ENCODE measurements at regions not wholly inside any gene's neighbourhood (a gene's known extent, or its start where the extent isn't known, plus 50 kb on each side); places are given as distances from the start of the nearest gene placed in this dataset.
"Not testable (repeated sequence)": the region's sequence is repeated elsewhere in the genome, so short reads cannot be mapped to it uniquely, and the experiment has no call there.

DNA sequence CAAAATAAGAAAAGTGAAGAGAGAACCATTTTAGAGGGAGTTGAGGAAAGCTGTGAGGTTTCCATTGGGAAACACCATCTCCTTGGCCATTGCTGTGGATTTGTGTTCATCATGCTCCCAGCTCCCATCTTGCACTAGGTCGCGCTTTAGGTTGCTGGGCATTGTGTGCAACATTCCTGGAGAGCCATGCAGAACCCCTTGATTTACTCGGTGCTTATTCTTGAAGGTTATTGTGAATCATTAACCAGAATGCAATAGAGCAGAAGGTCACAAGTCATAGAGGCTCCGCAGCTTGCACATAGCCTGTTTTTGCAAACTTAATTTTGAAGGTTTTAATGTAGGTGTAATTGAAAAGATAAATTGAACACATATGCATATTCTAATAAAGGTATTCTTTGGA is 239.2 kb upstream of the IL12A start:
- DNase-seq, result no peak

DNA sequence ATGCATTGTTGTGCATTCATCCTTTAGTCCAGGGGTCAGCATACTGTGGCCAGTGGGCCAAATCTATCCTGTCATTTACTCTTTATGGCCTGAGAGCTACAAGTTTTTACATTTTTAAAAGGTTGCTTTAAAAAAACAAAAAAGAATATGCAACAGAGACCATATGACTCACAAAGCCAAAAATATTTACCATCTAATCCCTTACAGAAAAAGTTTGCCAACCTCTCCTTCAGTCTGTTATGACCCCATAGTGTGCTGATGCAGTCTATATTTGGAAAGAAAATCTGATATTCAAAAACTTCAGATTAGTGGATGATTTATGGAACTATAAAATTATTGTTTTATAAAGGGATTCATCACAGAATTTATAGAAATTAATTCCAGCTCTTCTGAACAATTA is 237.5 kb upstream of the IL12A start:
- DNase-seq, result no peak

DNA sequence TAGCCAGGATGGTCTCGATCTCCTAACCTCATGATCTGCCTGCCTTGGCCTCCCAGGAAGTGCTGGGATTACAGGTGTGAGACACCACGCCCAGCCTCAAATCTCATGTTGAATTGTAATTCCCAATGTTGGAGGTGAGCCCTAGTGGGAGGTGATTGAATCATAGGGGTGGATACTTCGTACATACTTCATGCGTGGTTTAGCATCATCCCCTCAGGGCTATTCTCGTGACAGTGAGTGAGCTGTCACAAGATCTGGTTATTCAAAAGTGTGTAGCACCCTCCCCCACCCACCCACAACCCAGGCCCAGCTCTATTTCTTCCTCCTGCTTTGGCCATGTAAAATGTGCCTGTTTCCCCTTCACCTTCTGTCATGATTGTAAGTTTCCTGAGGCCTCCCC is 236.9 kb upstream of the IL12A start:
- DNase-seq, result no peak

DNA sequence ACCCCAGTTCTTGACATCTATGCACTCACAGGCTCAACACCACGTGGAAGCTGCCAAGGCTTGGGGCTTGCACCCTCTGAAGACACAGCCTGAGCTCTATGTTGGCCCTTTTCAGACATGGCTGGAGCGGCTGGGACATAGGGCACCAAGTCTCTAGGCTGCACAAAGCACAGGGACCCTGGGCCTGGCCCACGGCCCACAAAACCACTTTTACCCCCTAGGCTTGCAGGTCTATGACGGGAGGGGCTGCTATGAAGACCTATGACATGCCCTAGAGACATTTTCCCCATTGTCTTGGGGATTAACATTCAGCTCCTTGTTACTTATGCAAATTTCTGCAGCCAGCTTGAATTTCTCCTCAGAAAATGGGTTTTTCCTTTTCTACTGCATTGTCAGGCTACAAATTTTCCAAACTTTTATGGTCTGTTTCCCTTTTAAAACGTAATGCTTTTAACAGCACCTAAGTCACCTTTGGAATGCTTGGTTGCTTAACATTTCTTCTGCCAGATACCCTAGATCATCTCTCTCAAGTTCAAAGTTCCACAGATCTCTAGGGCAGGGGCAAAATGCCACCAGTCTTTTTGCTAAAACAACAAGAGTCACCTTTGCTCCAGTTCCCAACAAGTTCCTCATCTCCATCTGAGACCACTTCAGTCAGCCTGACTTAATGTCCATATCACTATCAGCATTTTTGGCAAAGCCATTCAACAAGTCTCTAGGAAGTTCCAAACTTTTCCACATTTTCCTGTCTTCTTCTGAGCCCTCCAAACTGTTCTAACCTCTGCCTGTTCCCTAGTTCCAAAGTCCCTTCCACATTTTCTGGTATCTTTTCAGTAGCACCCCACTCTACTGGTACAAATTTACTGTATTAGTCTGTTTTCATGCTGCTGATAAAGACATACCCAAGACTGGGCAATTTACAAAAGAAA is 232.1 kb upstream of the IL12A start:
- DNase-seq, result not testable (repeated sequence)

DNA sequence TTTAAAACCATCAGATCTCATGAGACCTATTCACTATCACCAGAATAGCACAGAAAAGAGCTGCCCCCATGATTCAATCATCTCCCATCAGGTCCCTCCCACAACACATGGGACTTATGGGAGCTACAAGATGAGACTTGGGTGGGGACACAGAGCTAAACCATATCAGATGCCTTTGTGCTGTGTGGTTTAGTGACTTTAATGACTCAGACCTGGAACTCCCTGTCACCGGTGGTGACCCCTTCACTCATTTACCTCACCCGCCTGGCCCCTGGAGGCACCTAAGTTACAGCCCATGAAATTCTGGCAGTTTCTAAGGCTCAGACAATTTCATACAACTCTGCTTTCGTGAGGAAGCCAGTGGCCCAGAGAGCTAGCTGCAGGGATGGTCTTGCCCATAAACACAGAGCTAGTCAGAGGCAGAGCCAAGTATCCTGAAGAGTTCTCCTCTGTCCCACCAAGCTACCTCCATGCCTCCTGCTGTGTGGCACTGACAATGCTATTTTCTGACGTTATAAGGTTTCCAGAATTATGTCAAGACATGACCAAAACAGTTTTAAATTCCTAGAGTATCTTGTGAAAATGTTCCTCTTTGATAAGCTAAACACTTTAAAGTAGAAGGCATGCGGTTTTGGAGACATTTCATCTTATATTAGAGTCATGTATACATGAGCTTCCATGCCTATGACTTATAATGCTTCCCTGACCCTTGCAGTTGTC is 231.1 kb upstream of the IL12A start:
- no peak for DNase-seq

DNA sequence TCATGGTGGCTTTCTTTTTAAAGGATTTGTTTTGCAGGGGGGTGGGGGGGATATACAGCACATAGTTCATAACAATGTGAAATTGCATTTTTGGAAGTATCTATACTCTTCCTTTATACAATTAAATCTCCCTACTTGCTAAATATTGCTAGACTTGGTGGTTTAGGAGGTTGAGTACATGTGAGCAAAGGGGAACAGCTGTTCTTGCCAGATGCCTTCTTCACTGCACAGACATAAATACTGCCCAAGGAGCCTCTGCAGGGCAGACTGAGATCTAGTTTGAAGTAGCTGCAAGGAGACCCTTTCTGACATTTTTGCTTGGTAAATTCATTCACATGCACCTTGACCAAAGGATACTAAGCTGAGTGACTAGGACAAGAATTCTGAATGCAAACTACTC is 228.6 kb upstream of the IL12A start:
- no peak for DNase-seq

DNA sequence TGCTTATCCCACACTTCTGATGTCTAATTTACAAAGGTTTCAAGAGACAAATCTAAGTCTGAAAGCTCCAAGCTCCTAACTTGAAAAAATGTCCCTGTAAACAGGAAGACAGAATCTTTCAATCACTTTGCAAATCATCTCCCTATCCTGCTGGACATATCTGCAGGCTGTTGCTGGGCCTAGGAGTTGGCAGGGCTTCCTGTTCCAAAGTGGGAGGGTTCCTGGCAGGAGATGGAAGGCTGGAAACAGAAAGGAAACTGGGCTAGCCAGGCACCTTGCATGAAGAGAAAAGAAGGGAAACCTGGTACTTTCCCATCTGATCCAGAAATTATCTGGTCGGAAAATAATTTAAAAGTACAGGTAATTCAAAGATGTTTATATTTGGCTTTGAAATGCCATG is 227.3 kb upstream of the IL12A start:
- DNase-seq, result no peak

DNA sequence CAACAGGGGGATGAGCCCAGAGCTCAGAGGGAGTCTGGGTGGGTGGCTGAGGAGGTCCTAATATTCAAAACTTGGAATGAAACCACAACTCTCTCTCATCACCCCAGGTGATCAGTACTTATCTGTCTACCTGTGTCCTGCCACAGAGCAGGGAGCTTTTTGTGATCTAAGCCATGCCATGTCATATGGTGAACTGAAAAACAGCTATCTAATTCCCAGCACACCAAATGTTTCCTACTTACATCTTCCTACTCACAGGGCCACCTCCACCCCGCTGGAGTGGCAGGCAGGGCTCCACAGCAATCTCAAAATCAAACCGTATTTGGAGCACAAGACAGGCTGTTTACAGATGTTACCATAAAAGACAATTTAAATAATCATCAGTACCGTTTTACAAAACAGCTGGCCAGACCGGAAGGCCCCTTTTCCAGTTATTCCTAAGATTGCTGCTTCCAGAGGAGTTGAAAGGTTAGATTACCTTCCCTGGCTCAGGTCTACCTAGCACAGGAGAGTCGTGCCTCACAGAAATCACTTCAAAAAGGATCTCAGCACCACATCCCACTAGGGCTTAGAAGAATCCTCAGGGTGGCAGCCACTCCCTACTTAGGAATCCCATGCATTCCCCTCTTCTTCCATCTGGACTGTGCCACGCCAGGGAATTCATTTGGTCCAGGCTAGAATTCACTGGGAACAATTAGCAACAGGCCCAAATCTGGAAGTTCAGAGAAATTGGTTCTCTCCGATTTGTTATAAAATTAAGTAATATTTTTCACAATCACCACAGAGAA is 226.6 kb upstream of the IL12A start:
- no peak for DNase-seq

DNA sequence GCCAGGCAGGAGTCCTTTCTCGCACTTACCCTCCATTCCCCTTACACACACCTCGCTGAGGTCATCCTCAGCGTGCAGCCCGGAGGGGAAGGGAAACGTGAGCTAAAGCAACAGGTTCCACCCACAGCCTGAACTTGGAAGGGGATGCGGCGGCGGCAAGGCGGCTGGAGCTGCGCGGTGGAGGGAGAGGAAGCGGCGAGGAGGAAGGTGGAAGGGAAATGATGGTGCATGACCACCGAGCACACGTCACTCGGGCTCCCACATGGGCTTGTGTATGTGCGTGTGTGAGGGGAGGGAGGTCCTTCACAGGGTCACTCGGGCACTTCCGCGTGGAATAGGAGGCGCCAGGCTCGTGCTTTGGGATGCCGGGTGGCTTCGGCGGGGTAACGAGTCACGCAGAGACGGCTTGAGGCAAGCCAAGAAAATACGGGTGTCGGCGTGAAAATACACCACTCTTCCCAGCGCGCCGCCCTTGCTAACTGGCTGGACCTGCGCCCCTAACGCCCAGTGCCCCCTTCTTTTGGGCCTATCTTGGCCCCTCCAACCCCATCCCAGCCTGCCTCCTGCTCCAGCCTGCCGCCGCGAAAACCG is 225.5 kb upstream of the IL12A start:
- DNase-seq, result peak; percentile 61

DNA sequence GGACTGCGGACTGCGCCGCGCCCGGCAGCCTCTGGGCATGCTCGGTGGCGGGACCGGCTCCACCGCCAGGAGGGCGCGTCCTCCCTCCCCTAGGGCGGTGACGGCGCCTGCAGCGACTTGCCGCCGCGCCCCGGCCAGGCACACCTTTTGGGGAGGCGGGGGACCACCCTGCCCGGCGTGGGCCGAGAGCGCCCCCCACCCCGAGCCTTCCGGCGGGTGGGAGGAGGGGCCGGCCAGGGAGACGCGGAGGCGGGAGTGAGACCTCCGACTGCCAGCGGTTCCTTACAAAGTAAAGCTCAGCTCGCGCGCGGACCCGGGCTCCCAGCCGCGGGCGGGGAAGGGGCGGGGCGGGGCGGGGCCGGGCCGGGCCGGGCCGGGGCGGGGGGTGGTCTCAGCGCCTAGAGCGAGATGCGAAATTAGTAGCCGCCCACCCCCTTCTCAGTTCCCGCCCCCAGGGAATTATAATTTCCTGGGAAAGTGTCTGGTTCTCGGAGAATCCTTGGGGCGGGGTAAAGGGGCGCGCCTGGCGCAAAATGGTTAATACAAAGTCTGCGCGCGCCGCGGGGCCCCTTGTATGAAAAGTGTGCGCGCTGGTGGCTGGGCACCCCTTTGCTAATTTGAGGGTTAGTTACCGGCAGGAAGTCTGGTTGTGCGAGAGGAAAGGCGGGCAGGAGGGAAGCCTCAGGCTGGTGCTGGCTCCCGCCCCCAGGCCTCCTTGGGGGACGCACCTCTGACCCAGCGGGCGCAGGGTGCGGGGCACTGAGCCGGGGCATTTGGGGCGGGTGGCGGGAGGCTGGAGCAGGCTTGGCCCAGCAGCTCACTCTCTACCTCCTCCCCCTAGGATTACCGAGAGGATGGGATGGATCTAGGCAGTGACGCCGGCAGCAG is 224.8 kb upstream of the IL12A start:
- no peak for DNase-seq

DNA sequence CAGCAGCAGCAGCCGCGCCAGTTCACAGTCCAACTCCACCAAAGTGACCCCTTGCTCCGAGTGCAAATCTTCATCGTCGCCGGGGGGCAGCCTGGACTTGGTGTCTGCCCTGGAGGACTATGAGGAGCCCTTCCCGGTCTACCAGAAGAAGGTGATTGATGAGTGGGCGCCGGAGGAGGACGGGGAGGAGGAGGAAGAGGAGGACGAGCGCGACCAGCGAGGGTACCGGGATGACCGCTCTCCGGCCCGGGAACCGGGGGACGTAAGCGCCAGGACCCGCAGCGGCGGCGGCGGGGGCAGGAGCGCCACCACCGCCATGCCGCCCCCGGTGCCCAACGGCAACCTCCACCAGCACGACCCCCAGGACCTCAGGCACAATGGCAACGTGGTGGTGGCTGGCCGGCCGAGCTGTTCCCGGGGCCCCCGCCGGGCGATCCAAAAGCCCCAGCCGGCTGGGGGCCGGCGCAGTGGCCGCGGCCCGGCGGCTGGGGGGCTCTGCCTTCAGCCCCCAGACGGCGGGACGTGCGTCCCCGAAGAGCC is 224.1 kb upstream of the IL12A start:
- DNase-seq, result no peak

DNA sequence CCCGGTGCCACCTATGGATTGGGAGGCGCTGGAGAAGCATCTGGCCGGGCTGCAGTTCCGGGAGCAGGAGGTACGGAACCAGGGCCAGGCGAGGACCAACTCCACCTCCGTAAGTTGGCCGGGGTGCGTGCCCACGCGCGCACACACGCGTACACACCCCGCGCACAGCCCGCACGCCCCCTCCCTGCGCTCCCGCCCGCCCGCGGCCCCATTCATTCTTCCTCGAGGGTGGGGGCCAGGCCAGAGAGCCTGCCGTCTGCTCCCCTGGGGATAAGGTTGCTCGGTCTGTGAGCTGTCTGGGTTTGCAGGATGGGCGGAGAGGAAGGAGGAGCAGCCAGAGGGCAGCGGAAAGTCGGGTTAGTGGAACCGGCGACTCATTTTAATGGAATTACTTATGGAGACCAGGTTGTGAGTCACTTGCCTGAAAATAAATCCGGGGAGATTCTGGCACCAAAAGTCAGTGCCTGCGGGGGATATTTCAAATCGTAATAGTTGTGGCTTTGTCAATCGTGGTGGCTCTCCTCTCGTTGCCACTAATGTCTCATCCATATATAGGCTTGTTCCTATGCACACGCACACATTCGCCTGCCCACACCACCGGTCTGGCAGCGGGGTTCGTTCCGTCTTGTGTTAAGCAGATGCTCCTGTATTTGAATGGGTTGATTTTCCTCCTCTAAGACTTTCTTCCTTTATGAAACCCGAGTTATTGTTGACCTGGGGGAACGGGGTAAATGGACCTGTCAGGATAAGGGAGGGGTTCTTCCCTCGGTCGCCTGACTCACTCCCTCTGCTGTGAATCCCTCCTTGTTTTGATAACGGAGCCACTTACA is 223.4 kb upstream of the IL12A start:
- DNase-seq, result no peak

DNA sequence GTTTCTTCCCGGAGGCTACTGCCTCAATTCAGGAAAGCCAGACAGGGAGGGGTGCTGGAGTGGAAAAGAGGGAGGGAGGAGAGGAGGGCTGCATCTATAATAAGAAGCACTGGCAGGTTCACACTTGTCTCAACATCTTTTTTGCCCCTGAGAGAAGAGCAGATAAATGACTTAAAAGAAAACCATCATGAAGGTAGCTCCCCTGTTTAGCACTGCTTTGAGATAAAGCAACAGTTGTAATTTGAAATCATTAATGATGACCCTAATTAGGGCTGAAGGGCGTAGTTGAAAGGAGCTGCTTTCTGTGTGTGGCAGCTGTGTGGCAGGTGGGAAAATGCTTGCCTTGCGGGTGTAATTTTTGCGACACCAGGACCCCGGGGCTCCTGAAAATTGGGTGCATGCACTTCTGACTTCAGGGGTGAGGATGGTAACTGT is 222.8 kb upstream of the IL12A start:
- DNase-seq, result no peak

DNA sequence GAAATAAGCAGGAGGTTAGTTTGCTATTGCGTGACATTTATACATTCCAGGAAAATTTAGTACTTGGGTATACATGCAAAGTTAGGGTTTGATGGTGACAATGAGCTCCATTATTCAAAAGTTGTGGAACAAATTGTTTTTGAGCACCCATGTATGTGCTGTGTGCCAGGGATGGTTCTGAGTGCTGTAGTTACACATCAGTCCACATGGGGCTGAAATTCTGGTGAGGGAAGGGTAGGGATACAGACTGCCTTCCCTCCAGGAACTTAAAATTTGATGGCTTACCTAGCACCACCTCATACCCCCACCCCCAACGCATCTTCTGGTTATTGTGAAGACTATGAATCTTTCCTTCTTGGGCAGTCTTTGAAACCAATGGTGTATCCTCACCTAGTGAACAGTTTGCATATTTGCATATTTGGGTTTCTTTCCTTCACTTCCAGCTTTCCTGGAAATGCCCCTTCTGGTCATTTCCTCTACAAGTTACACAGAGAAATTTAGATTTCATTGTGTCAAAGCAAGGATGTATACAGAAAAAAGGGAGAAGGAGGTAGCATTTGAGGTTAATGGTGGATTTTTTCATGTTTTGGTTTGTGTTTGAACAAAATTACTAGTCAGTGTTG is 222.0 kb upstream of the IL12A start:
- DNase-seq, result no peak

DNA sequence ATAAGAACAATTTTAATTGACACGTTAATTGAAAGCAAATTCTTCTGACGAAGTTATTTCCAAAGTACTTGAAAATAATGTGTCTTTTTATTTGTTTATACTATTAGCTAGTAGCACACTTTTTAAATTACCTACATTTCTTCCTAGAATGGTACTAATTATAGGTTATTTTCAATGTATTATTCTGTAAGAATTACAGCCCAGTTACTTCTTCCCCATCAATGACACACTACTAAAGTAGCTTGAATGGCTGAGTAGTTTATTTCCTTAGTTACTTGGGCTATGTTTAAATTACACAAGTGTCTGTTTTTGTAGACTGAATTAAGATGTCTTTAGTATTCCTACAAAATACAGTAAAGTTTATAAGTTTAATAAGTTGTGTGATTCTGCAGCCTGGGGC is 217.6 kb upstream of the IL12A start:
- DNase-seq, result no peak

DNA sequence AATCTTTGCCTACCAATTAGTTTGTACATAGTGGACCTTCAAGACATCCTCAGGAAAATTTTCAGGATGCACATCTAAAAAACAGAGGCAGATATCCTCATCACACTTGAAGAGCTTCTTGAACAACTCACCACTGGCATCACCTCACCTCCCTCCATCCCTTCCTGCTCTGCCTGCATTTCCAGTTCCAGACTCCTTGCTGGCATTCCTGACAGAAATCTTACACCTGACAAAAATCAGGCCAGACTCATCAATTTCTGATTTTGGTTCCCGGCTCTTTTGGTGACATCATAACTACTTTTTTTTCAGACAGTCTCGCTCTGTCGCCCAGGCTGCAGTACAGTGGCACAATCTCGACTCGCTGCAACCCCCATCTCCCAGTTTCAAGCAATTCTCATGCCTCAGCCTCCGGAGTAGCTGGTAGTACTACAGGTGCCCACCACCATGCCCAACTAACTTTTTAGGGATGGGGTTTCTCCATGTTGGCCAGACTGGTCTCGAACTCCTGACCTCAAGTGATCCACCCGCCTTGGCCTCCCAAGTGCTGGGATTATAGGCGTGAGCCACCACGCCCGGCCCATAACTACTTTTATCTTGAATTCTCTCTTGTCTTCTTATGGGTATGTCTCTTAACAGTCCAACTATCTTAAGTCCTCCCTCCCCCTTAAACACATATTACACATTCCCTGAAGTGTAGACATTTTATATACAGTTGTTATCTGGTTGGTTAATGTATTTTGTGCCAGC is 216.6 kb upstream of the IL12A start:
- no peak for DNase-seq

DNA sequence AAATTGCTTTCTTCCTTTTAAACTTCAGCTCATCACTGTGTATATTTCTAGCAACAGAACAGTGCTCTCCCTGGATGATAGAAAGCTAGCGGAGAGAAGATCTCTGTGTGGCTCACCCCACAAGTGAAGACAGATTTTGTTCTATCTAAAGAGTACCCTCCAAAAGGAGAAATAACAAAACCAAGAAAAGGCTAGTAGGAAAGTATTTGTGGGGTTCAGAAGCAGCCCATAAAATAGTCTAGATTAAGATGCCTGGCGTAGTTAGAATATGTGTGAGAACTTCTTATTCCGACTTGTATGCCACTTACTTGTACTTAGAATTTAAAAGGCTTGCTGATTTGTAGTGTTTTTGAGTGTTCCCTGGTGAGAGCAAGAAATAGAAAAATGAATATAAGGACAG is 214.9 kb upstream of the IL12A start:
- no peak for DNase-seq

DNA sequence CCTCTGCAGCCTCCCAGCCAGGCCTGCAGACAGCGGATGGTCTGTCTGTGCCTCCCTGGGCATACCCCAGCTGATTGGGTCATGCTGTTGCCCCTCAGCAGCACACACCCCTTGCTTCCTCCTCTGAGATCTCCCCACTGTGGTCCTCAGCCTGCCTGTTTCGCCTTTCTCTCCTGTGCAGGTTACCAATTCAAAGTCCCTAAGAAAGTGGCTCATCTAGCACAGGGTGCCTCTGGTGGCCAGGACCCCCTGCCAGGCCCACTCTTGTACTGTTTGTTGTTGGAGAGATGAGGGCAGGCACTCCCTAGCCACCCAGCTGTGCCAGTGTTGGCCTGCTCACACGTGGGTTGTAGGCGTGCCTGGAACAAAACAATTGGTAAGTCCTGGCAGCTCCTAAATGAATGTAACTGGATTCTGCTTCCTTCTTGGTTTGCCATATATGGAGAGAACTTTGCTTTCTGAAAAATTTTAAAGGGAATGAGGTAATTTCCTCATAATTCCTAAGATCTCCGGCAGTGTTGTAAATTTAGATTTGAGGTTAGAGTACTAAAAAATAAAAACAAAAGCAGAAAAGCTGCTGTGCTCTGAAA is 213.2 kb upstream of the IL12A start:
- DNase-seq, result no peak

DNA sequence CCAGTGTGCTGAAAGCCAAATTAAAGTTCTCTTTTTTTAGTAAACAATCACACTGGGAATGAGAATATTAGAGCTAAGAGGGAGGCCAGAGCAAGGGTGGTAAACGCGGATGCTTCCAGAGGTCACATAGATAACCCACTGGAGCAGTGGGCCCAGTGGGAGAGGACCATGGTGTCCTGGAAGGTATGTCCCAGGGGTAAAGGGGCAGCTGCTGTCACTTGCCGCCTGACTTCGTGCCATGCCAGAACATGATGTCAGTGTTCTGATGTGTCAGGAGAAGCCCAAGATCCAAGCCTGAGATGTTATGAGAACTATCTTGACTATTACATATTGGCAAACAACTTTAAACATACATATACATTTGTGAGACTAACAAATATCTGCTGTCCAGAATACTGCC is 211.9 kb upstream of the IL12A start:
- DNase-seq, result no peak

Data from CD4-positive, alpha-beta T cell treated with Interleukin-15 for 1 hour (primary cell).